Testis (tissue), 2 donors: ENCODE measurements at regions not wholly inside any gene's neighbourhood (a gene's known extent, or its start where the extent isn't known, plus 50 kb on each side); places are given as distances from the start of the nearest gene placed in this dataset.

Source experiments
- DNase-seq: peaks from one replicate; pipeline ENCODE4 v3.0.0-alpha.2; 2019
- H3K27ac ChIP-seq, 2 donors: fragments of 200-600 bp; sonication (generic); one replicate each; pipeline ENCODE4 v1.5.1; 2019
- H3K27me3 ChIP-seq: fragments of 200-600 bp; sonication (generic); one replicate; pipeline ENCODE4 v1.5.1; 2019
- H3K36me3 ChIP-seq: fragments of 200-600 bp; sonication (generic); one replicate; pipeline ENCODE4 v1.5.1; 2017; ENCODE audit warnings: low read depth; ENCODE audit errors: missing control alignments
- H3K4me1 ChIP-seq: fragments of 200-600 bp; sonication (generic); one replicate; pipeline ENCODE4 v1.5.1; 2019
- H3K4me3 ChIP-seq, 2 donors: fragments of 200-600 bp; sonication (generic); one replicate each; pipeline ENCODE4 v1.5.1; 2017 to 2019
- H3K9me3 ChIP-seq: fragments of 200-600 bp; sonication (generic); one replicate; pipeline ENCODE4 v1.5.1; 2017
- CTCF ChIP-seq, 3 experiments: fragments of 450-650 bp in 2 of 3; fragments of 200-600 bp in 1 of 3; sonication (generic) in 1 of 3; IDR thresholded peaks; one replicate each; pipeline ENCODE4 v1.5.1; 2016 to 2019; ENCODE audit warnings: antibody characterized with exemption in 3 of 3, mild to moderate bottlenecking in 2 of 3, moderate library complexity in 1 of 3
- POLR2A ChIP-seq: fragments of 450-650 bp; IDR thresholded peaks from one replicate; pipeline ENCODE4 v1.6.1; 2017; ENCODE audit warnings: antibody characterized with exemption, mild to moderate bottlenecking, moderate library complexity
- WGBS, 2 donors: methylation state at CpG; one replicate each; pipeline ENCODE4 v1.1.5; 2018; 5-methylcytosine and 5-hydroxymethylcytosine counted together
- intact Hi-C: fragments of 100-400 bp; cut with DNase I; formaldehyde crosslinking; loops from one replicate; pipeline ENCODE4 v1.15.1; 2023; ENCODE audit warnings: low total_unique reads

GRCh38 chr15:97196048-97197014 is 764.2 kb upstream of the ARRDC4 start:
- TF ChIP-seq CTCF (IDR thresholded peaks at IDR 0.05) (no peak), POLR2A (no peak)
- 63 to 69% methylated on average over 15 to 16 of the region's 16 CpGs for WGBS, 2 donors
- Histone ChIP-seq H3K4me3 (no peak overlapping the region), H3K9me3 (no peaks in the 10 kb centered on the region), H3K4me1 (no peaks in the 10 kb centered on the region), H3K27ac (no peak overlapping the region), H3K36me3 (no peaks in the 10 kb centered on the region), H3K27me3 (no peaks in the 10 kb centered on the region)
- DNase-seq: no peak
- intact Hi-C loops: no loop called here

DNA sequence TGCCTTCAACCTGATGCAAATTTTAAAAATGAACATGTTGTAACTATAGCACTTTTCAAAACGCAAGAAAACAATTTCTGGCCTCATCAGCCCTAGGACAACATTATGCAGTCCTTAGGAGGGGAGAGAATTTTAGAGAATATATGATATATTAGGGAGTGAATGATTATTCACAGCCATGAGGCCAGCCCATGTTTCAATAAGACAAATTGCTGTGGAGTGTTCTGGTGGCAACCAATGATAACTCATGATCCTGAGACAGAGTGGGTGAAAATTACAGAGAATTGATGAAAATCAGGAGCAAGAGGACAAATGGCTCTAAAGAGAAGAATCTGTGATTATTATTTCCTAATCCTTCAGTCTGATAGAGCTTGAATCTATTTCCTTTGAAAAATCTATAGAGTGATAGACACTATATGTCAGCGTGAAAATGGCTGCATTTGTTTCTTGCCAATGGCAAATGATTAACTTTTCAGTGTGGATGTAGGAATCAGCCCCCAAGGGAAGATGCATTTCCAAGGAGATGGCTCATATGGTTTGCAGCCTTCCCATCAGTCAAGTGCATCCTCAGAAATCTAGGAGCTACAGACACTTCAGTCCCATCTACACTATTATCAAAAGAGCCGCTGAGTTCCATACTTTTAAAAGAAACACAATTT is 761.0 kb upstream of the ARRDC4 start:
- TF ChIP-seq POLR2A: no peak
- TF ChIP-seq CTCF (IDR thresholded peaks at IDR 0.05): no peak
- no peaks in the 10 kb centered on the region for H3K27me3 ChIP-seq
- no peak for DNase-seq
- H3K9me3 ChIP-seq: no peaks in the 10 kb centered on the region
- no peak overlapping the region for H3K27ac ChIP-seq
- no peak overlapping the region for H3K4me3 ChIP-seq
- intact Hi-C loops: no loop called here
- no peaks in the 10 kb centered on the region for H3K36me3 ChIP-seq
- no peaks in the 10 kb centered on the region for H3K4me1 ChIP-seq
- WGBS, 2 donors: 92 to 94% methylated on average over 3 of the region's 3 CpGs

DNA sequence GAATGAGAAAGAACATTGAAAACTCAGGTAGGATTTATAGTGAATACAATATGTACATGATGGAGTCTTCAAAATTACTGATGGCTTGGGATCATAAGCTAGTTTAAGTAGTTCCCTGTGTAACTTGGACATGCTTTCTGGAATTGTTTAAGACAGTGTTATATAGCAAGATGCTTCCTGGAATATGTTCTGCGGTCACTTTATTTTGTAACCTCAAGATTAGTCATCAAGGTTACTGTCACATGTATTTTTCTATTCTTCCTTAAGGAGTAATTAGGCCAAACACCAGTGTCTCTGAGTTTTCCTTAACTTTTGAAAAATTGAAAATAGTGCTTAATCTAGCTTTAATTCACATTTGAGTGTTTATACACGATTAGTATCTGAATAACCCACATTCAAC is 760.3 kb upstream of the ARRDC4 start:
- 94 to 97% methylated on average over 2 of the region's 2 CpGs for WGBS, 2 donors
- intact Hi-C loops: no loop called here
- H3K4me1 ChIP-seq: no peaks in the 10 kb centered on the region

DNA sequence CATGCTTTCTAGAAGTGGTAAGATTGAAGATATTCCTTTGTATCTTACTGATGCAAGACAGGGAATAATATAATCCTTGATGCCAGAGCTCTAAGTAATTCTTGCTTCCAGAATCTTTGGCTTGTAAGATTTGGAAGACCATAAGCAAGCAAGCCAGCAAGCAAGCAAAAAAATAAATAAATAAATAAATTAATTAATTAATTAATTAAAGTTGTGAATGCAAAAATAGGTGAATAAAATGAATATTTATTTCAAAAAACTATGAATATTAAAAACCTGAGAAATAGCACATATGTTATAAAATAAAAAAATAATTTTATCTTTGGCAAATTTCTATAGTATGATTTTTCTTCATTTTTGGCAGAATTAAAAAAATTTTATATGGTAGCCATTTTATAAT is 750.2 kb upstream of the ARRDC4 start:
- Histone ChIP-seq H3K9me3 (no peaks in the 10 kb centered on the region), H3K27me3 (no peaks in the 10 kb centered on the region), H3K4me3 (no peak overlapping the region), H3K27ac (no peak overlapping the region), H3K4me1 (no peaks in the 10 kb centered on the region), H3K36me3 (no peaks in the 10 kb centered on the region)
- intact Hi-C loops: no loop called here
- no peak for DNase-seq
- TF ChIP-seq CTCF (IDR thresholded peaks at IDR 0.05): no peak
- TF ChIP-seq POLR2A: no peak

More for the DNA sequence above, 760.3 kb upstream of the ARRDC4 start:
- no peaks in the 10 kb centered on the region for H3K9me3 ChIP-seq
- TF ChIP-seq CTCF (IDR thresholded peaks at IDR 0.05): no peak
- TF ChIP-seq POLR2A: no peak
- no peak overlapping the region for H3K4me3 ChIP-seq
- no peaks in the 10 kb centered on the region for H3K27me3 ChIP-seq
- no peak for DNase-seq
- no peaks in the 10 kb centered on the region for H3K36me3 ChIP-seq
- H3K27ac ChIP-seq: no peak overlapping the region
